ENCODE measurements at regions not wholly inside any gene's neighbourhood (a gene's known extent, or its start where the extent isn't known, plus 50 kb on each side); places are given as distances from the start of the nearest gene placed in this dataset.
"Not testable (repeated sequence)": the region's sequence is repeated elsewhere in the genome, so short reads cannot be mapped to it uniquely, and the experiment has no call there.

DNA sequence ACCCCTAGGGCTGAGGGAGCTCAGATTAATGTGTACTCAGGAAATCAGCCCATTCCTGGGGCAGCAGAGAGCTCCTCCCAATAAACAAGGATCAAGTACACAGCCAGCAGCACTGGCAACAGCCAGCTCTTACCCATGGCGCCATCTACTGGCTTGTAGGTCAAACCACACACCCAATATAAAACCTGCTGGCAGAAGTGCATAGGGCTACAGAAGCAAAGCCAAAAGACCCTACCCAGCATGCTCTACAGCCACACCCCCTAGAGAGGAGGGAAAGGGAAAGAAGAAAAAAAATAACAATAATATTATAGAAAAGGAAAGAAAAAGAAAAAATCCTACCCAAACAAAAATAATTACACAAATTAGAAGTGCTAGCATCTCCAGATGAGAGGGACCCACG, 127.5 kb upstream of the PABPC3 start:
- TF ChIP-seq, protein P1, sequence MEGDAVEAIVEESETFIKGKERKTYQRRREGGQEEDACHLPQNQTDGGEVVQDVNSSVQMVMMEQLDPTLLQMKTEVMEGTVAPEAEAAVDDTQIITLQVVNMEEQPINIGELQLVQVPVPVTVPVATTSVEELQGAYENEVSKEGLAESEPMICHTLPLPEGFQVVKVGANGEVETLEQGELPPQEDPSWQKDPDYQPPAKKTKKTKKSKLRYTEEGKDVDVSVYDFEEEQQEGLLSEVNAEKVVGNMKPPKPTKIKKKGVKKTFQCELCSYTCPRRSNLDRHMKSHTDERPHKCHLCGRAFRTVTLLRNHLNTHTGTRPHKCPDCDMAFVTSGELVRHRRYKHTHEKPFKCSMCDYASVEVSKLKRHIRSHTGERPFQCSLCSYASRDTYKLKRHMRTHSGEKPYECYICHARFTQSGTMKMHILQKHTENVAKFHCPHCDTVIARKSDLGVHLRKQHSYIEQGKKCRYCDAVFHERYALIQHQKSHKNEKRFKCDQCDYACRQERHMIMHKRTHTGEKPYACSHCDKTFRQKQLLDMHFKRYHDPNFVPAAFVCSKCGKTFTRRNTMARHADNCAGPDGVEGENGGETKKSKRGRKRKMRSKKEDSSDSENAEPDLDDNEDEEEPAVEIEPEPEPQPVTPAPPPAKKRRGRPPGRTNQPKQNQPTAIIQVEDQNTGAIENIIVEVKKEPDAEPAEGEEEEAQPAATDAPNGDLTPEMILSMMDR (IDR thresholded peaks at IDR 0.05), result peak in 1 of 4 experiments; percentile 12
- TF ChIP-seq POLR2A (IDR thresholded peaks at IDR 0.05), result not testable (repeated sequence)
